ENCODE measurements at regions not wholly inside any gene's neighbourhood (a gene's known extent, or its start where the extent isn't known, plus 50 kb on each side); places are given as distances from the start of the nearest gene placed in this dataset.
"Not testable (repeated sequence)": the region's sequence is repeated elsewhere in the genome, so short reads cannot be mapped to it uniquely, and the experiment has no call there.

- no peak for DNase-seq
Measured at GRCh38 chr2:38145236-38145635, 69.3 kb upstream of the CYP1B1 start.

GRCh38 chr2:38142627-38143026 is 66.7 kb upstream of the CYP1B1 start:
- DNase-seq = no peak

GRCh38 chr2:38141501-38141900 is 65.5 kb upstream of the CYP1B1 start:
- no peak for DNase-seq

GRCh38 chr2:38138996-38139395 is 63.0 kb upstream of the CYP1B1 start:
- no peak for DNase-seq

- no peak for DNase-seq
Measured at GRCh38 chr2:38138419-38138818, 62.5 kb upstream of the CYP1B1 start.

- not testable (repeated sequence) for DNase-seq
Measured at GRCh38 chr2:38137958-38138357, 62.0 kb upstream of the CYP1B1 start.

GRCh38 chr2:38131676-38132075 is 55.7 kb upstream of the CYP1B1 start:
- no peak for DNase-seq

GRCh38 chr2:38130876-38131275 is 54.9 kb upstream of the CYP1B1 start:
- DNase-seq = no peak

GRCh38 chr2:38129987-38130386 is 54.0 kb upstream of the CYP1B1 start:
- DNase-seq = no peak

GRCh38 chr2:38129481-38129880 is 53.5 kb upstream of the CYP1B1 start:
- DNase-seq = no peak

- no peak for DNase-seq
Measured at GRCh38 chr2:38128653-38129052, 52.7 kb upstream of the CYP1B1 start.

- DNase-seq = no peak
Measured at GRCh38 chr2:38127277-38127676, 51.3 kb upstream of the CYP1B1 start.

- DNase-seq = no peak
Measured at GRCh38 chr2:38125842-38126241, 49.9 kb upstream of the CYP1B1 start.

Data from GF-D8 (cell line).